SU-DHL-6 (cell line): ENCODE measurements at regions not wholly inside any gene's neighbourhood (a gene's known extent, or its start where the extent isn't known, plus 50 kb on each side); places are given as distances from the start of the nearest gene placed in this dataset.

Source experiments
- H2AFZ ChIP-seq: fragments of 200-600 bp; sonication (generic); 2 replicates; pipeline ENCODE4 v1.6.1; 2014; ENCODE audit warnings: low read depth, mild to moderate bottlenecking, moderate library complexity, mixed read lengths, antibody characterized with exemption, low read length; ENCODE audit not compliant: severe bottlenecking
- H3F3A ChIP-seq: fragments of 200-600 bp; shearing (Covaris generic); 2 replicates; pipeline ENCODE4 v1.6.0; 2016; ENCODE audit warnings: antibody characterized with exemption, mild to moderate bottlenecking; ENCODE audit not compliant: insufficient read depth
- H3K27ac ChIP-seq: fragments of 200-600 bp; sonication (generic); 2 replicates; pipeline ENCODE4 v1.5.1; 2016; ENCODE audit warnings: low read depth, mild to moderate bottlenecking, low read length, moderate library complexity, mixed read lengths
- H3K27me3 ChIP-seq: fragments of 200-600 bp; sonication (generic), shearing (Covaris generic); 2 replicates; pipeline ENCODE4 v1.6.0; 2014; ENCODE audit warnings: mild to moderate bottlenecking, low read length
- H3K36me3 ChIP-seq: fragments of 200-600 bp; sonication (generic); 2 replicates; pipeline ENCODE4 v1.6.1; 2014; ENCODE audit warnings: mild to moderate bottlenecking, low read length, mixed read lengths
- H3K4me2 ChIP-seq: fragments of 300-600, 200-600 bp; shearing (Covaris generic), sonication (generic); 2 replicates; pipeline ENCODE4 v1.6.0; 2014; ENCODE audit warnings: low read length, low read depth, mild to moderate bottlenecking; ENCODE audit not compliant: poor library complexity, severe bottlenecking
- H3K4me3 ChIP-seq: fragments of 200-600 bp; sonication (generic); 2 replicates; pipeline ENCODE4 v1.5.1; 2014; ENCODE audit warnings: antibody characterized with exemption, low read length, mild to moderate bottlenecking, mixed read lengths; ENCODE audit not compliant: insufficient read depth, poor library complexity, severe bottlenecking
- H3K79me2 ChIP-seq: fragments of 200-600 bp; sonication (generic); 2 replicates; pipeline ENCODE4 v1.6.1; 2014; ENCODE audit warnings: mild to moderate bottlenecking, low read length, moderate library complexity; ENCODE audit not compliant: insufficient read depth
- H3K9ac ChIP-seq: fragments of 200-600 bp; sonication (generic); 2 replicates; pipeline ENCODE4 v1.7.0; 2014; ENCODE audit warnings: mild to moderate bottlenecking, low read length
- H3K9me2 ChIP-seq: fragments of 200-600 bp; sonication (generic); replicated peaks from 2 replicates; pipeline ENCODE4 v1.6.1; 2014; ENCODE audit warnings: low read length; ENCODE audit not compliant: insufficient read depth
- H3K9me3 ChIP-seq: fragments of 200-600 bp; sonication (generic); 2 replicates; pipeline ENCODE4 v1.6.1; 2014; ENCODE audit warnings: low read length, mixed read lengths; ENCODE audit not compliant: insufficient read depth
- H4K20me1 ChIP-seq: fragments of 200-600 bp; sonication (generic); 2 replicates; pipeline ENCODE4 v1.6.1; 2014; ENCODE audit warnings: low read depth, mild to moderate bottlenecking, antibody characterized with exemption, low read length, moderate library complexity, mixed read lengths
- EZH2phosphoT487 ChIP-seq: fragments of 200-600 bp; sonication (generic), shearing (Covaris generic); conservative IDR thresholded peaks from 2 replicates; pipeline ENCODE4 v1.6.1; 2018; ENCODE audit warnings: mild to moderate bottlenecking, antibody characterized with exemption, low read length, moderate library complexity, mixed read lengths
- TF ChIP-seq, protein P1 (sequence below): fragments of 200-600 bp; sonication (generic); IDR thresholded peaks from one replicate; pipeline ENCODE4 v1.5.1; 2017; ENCODE audit warnings: antibody characterized with exemption, mild to moderate bottlenecking, low read length, moderate library complexity; ENCODE audit not compliant: insufficient read depth, poor library complexity, severe bottlenecking

DNA sequence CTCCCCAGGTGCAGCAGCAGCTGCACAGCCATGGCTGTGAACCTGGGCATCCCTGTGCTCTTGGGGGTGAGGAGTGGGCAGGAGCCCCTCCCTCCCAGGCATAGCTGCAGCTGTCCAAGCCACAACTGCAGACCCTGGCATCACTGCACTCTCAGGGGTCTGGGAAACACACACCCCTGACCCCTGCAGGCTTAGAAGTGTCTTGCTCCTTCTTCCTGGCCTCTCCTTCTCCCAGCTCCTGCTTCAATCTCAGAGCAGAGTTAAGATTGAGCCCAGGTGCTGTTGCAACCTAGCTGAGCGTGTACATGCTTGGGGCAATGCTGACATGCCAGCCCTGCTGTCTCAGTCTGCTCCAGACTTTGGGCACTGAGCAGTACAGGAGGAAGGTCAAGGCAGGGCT lies 833.6 kb downstream of the FLRT2 start:
- no peak overlapping the region for H3K9ac ChIP-seq
- H3K79me2 ChIP-seq: no peaks in the 10 kb centered on the region
- H3K4me2 ChIP-seq: no peak overlapping the region
- no peak overlapping the region for H3K27ac ChIP-seq
- no peak overlapping the region for H3K4me3 ChIP-seq
- H3K36me3 ChIP-seq: no peaks in the 10 kb centered on the region
- no peaks in the 10 kb centered on the region for H3F3A ChIP-seq
- no peaks in the 10 kb centered on the region for H4K20me1 ChIP-seq
- TF ChIP-seq EZH2phosphoT487: no peak
- H3K27me3 ChIP-seq: no peaks in the 10 kb centered on the region
- no peak overlapping the region for H2AFZ ChIP-seq
- no peaks in the 10 kb centered on the region for H3K9me2 ChIP-seq
- H3K9me3 ChIP-seq: no peaks in the 10 kb centered on the region

DNA sequence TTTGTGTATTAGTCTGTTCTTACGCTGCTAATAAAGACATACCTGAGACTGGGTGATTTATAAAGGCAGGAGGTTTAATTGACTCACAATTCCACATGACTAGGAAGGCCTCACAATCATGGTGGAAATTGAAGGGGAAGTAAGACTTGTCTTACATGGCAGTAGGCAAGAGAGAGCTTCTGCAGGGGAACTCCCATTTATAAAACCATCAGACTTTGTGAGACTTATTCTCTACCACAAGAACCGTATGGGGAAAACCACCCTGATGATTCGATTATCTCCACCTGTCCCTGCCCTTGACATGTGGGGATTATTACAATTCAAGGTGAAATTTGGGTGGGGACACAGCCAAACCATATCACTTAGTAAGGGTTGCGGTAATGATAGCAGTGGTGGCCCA lies 833.1 kb downstream of the FLRT2 start:
- H3K79me2 ChIP-seq: no peaks in the 10 kb centered on the region
- no peak overlapping the region for H2AFZ ChIP-seq
- no peaks in the 10 kb centered on the region for H3K27me3 ChIP-seq
- H3K4me3 ChIP-seq: no peak overlapping the region
- no peaks in the 10 kb centered on the region for H3K9me3 ChIP-seq
- H3K9ac ChIP-seq: no peak overlapping the region
- H3K4me2 ChIP-seq: no peak overlapping the region
- no peaks in the 10 kb centered on the region for H3K36me3 ChIP-seq
- H3K9me2 ChIP-seq: no peaks in the 10 kb centered on the region
- H3K27ac ChIP-seq: no peak overlapping the region
- TF ChIP-seq, protein P1, sequence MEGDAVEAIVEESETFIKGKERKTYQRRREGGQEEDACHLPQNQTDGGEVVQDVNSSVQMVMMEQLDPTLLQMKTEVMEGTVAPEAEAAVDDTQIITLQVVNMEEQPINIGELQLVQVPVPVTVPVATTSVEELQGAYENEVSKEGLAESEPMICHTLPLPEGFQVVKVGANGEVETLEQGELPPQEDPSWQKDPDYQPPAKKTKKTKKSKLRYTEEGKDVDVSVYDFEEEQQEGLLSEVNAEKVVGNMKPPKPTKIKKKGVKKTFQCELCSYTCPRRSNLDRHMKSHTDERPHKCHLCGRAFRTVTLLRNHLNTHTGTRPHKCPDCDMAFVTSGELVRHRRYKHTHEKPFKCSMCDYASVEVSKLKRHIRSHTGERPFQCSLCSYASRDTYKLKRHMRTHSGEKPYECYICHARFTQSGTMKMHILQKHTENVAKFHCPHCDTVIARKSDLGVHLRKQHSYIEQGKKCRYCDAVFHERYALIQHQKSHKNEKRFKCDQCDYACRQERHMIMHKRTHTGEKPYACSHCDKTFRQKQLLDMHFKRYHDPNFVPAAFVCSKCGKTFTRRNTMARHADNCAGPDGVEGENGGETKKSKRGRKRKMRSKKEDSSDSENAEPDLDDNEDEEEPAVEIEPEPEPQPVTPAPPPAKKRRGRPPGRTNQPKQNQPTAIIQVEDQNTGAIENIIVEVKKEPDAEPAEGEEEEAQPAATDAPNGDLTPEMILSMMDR: no peak
- TF ChIP-seq EZH2phosphoT487: no peak
- H4K20me1 ChIP-seq: no peaks in the 10 kb centered on the region
- no peaks in the 10 kb centered on the region for H3F3A ChIP-seq

GRCh38 chr14:86357876-86358275 lies 827.9 kb downstream of the FLRT2 start:
- no peaks in the 10 kb centered on the region for H3K9me2 ChIP-seq
- no peaks in the 10 kb centered on the region for H3K27me3 ChIP-seq
- no peak for TF ChIP-seq EZH2phosphoT487
- TF ChIP-seq, protein P1: no peak
- H3K9me3 ChIP-seq: no peaks in the 10 kb centered on the region
- H3K36me3 ChIP-seq: no peaks in the 10 kb centered on the region
- no peaks in the 10 kb centered on the region for H3K79me2 ChIP-seq
- no peak overlapping the region for H3K4me2 ChIP-seq
- H4K20me1 ChIP-seq: no peaks in the 10 kb centered on the region
- H3K4me3 ChIP-seq: no peak overlapping the region
- H2AFZ ChIP-seq: no peak overlapping the region
- no peaks in the 10 kb centered on the region for H3F3A ChIP-seq
- no peak overlapping the region for H3K9ac ChIP-seq
- H3K27ac ChIP-seq: no peak overlapping the region

DNA sequence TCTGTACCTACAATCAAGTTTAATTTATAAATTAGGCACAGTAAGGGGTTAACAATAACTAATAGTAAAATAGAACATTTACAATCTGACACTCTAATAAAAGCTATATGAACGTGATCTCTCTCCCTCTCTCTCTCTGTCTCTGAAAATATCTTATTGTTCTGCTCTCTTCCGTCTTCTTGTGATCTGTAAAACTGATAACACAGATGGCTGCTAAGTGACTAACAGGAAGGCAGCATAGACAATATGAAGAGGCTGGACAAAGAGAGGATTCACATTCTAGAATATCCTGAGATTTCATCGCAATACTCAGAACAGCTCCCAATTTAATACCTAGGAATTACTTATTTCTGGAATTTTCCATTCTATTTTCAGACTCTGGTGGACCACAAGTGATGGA lies 827.2 kb downstream of the FLRT2 start:
- Histone ChIP-seq H2AFZ (no peak overlapping the region), H3K4me2 (no peak overlapping the region), H3K4me3 (no peak overlapping the region)

More for the DNA sequence above, 827.2 kb downstream of the FLRT2 start:
- TF ChIP-seq, protein P1: no peak
- no peak for TF ChIP-seq EZH2phosphoT487
- H3F3A ChIP-seq: no peaks in the 10 kb centered on the region
- no peaks in the 10 kb centered on the region for H3K36me3 ChIP-seq
- H3K9ac ChIP-seq: no peak overlapping the region
- no peaks in the 10 kb centered on the region for H4K20me1 ChIP-seq
- H3K27me3 ChIP-seq: no peaks in the 10 kb centered on the region
- H3K27ac ChIP-seq: no peak overlapping the region
- no peaks in the 10 kb centered on the region for H3K9me3 ChIP-seq
- H3K9me2 ChIP-seq: no peaks in the 10 kb centered on the region
- H3K79me2 ChIP-seq: no peaks in the 10 kb centered on the region
